GM04504 (cell line): ENCODE measurements at regions not wholly inside any gene's neighbourhood (a gene's known extent, or its start where the extent isn't known, plus 50 kb on each side); places are given as distances from the start of the nearest gene placed in this dataset.

ENCODE experiments used
- DNase-seq: peaks from one replicate; pipeline ENCODE4 v3.0.0-alpha.2; 2012; ENCODE audit warnings: low read depth

DNA sequence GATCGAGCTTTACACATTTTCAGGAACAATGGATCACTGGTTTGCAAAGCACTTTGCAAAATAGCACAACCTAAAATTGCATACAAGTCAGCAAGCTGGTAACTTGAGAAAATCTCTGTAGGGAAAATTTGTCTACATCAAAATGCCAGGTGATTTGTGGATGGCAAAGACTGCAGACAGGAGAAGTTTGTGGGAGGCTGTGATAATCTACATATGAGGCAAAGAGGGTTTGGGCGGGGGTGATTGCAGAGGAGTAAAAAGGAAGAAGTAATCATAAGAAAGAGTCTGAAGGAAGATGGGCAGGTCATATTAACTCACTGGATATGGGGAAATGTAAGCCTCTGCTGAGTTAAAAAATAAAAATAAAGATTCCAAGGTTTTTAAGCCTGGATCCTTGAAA is 166.3 kb upstream of the STXBP5 start:
- DNase-seq = no peak

DNA sequence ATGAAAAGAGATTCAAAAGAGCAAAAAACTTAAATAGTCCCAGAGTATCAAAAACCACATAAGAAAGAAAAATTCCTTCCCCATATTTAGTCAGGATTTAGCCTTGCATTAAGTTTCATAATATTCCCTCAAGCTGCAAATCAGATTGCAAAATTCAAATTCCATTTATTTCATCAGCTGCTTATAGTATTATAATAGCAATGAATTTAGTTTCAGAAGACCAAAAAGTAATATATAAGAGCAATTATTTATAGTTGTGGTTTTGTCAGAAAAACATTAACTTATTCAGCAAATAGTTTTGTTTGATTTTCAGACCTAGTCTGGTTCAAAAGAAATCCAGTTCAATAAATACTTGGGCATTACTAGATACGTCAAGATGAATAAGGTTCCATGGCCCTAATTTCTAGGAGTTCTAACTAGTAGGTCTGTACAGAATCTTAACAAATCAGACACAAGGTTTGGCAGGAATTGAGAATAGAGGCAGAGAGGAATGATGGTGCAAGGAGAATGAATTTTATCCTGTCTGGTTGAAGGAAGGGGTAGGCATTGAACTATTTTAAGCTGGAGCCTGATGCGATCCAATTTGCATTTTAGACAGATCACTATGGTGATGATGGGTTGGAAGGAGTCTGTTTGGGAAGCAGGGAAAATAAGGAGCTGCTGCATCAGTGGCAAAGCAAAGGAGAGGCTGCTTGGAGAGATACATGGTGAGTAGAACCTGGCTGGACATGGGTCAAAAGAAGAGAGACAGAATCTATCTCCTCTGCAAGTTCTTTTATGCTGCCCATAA is 163.9 kb upstream of the STXBP5 start:
- no peak for DNase-seq

DNA sequence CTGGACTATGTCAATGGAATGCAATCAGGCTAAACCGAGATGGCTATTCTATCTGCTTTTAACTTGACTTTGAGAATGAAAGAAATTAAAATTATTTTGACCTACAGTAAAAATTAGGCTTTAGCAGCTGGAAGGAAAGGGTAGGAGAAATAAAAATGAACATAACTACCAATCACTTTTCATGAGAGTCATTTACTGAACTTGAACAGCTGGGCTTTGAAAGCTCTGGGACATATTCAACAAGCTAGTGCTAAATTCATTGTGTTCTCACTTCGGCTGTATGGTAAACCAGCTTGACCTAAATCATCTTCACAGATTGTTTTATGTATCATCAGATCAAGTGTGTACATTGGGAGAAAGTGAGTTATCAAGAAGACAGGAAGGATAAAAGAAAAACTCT is 161.5 kb upstream of the STXBP5 start:
- DNase-seq = no peak

DNA sequence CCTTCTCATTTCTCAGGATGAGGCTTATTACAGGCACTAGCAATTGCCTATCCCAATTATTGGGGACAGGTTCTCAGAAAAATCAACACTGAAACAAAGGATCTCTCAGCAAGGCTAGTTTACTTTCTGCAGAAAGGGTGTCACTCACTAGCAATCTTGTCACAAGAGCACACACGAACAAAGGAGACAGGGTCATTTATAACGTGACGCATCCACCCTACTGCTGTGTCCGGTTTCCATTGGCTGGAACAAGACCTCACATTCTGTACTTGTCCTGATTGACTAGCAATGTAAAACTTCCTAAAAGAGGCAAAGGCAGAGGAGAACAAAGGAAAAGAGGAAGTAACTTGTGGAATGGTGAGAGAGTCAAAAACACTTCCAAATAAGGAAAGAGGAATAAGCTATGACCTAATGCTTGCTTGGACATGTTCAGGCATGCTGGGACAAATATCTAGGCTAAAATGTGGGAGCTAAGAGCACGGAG is 160.2 kb upstream of the STXBP5 start:
- DNase-seq = no peak

DNA sequence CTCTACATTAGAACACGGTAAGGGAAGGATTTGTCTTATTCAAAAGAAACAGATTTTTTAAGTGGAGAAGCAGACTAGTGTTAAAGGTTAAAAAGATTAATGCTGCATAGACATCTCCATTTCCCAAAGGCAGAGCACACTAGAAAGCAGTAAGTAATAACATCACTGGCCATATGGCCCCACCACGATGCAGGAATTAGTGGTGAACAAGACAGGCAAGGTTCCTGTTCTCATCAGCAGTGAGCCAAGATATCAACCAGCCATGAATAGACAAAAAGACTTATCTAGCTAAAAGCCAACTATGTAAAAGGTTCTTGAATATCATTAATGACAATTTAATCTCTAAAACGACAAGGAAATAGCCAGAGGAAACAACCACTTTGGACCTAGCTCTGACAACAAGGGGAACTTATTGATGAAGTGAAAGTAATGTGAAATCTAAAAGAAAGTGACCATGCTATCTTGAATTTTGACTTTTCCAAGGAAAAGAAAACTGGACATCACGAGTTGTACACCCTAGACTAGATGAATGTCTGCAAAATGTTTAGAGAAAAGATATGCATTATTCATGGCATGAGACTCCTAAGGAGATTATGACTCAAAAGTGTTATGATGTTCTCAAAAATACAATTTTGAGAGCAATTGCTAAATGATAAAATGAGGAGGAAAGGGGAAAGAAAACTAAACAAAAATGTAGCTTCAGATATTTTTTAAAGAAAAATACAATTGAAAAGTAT is 157.9 kb upstream of the STXBP5 start:
- DNase-seq = no peak

DNA sequence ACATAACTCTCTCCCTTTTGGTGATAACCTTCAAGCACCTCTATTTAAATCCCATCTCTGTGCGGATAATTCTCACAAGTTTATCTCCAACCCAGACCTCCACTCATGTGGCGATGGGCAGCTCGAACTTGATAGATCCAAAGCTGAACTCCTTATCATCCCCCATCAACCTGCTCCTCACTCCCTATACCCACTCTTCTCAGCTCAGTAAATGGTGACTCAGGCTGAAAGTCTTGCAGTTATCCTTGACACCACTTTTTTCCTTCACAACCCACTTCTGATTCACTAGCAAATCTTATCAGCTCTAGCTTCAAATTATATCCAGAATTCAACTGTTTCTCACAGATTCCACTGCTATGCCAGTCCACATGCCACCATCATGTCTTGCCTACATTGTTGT is 155.3 kb upstream of the STXBP5 start:
- no peak for DNase-seq

DNA sequence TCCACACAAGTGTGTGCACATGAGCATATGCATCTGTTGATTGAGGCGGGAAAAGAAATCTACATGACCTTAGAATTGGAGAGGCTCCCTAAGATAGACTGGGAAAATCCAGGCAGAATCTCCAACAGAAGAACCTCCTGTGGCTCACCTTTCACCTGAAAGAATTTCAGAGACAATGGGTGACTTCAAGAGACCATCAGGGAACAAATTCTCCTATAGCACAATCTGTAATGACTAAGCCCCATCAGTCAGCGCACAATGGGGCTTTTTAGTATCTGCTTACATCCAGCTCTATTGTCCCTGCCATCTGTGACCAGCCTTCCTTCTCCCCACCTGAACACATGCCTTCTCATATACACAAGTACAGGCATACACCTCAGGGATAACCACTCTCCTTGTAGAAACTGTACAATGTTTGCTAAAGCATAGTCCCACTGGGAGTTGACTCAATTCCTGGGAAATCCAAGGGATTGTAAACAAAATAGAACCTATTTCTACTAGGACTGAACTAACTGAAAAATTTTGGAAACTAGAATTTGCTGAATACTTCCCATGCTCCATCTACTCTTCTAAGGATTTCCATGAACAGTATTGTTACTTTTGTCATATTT is 150.8 kb upstream of the STXBP5 start:
- DNase-seq = no peak

DNA sequence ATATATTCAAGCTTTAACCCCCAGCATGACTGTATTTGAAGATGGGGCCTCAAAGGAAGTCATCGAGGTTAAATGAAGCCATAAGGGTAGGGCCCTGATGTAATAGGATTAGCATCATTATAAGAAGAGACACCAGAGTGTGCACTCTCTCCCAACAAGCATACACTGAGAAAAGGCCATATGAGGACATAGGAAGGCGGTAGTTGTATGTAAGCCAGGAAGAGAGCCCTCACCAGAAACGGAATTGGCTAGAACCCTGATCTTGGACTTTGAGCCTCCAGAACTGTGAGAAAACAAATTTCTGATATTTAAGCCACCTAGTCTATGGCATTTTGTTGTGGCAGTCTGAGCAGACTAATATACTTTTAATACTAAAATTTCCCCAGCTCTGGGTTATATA is 150.1 kb upstream of the STXBP5 start:
- no peak for DNase-seq

DNA sequence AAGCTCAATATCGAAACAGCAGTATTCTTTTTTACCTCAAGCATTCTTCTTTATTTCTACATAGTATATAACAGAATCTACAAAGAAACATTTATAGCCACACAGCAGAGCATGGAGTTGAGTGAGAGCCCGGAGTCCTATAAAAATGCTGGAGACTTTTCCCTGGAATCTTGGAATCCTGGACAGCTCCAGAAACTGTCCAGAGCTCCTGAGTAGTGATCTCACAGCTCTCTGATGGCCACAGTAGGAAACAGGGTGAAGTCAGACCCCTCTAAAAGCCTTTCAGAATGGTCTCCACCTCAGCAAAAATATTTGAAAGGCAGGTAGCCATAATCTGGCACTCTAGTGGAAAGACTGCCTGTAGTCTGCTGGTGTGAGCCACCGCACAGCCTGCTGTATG is 149.3 kb upstream of the STXBP5 start:
- DNase-seq = no peak

DNA sequence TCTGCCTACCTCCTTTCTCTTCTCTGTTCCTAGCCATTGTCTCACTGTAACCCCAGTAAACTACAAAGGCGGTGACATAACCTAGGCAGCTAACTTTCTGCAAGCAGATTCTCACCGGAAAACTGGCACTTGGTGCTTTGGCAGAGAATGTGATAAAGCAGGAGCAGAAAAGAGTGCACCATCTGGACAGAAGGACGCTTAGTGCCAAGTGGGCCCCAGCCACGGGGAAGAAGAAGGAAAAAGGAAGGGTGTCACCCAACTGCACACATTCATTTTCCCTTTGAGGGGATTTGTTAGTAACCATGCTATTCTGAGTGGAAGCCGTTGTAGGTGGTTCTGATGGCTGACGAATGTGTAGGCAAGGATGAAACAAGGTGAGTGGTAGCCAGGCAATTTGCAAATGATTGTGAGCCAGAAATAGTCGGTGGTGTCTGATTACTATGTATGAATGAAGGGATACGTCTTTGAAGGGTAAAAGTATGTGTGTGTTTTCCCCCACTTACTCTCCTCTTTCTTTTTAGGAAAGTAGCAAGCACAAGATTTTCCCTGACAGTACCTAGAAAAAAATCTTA is 148.3 kb upstream of the STXBP5 start:
- DNase-seq = no peak

DNA sequence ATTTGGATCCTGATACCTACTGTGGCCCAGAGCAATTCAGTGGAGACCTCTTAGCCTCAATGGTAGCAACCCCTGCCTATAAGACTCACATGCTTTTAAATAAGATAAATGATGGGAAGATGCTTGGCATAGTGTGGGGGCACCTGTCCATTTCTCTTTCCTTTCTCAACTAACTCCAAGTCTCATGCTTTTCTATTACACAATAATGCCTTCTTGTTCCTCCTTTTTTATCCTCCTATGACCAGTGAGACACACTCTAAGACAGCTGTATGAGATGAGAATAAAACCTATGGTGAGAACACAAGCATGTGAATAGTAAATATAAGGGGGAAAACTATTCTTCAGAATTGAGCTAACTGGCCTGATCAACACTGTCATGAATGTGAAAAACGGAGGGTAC is 147.0 kb upstream of the STXBP5 start:
- DNase-seq = no peak

DNA sequence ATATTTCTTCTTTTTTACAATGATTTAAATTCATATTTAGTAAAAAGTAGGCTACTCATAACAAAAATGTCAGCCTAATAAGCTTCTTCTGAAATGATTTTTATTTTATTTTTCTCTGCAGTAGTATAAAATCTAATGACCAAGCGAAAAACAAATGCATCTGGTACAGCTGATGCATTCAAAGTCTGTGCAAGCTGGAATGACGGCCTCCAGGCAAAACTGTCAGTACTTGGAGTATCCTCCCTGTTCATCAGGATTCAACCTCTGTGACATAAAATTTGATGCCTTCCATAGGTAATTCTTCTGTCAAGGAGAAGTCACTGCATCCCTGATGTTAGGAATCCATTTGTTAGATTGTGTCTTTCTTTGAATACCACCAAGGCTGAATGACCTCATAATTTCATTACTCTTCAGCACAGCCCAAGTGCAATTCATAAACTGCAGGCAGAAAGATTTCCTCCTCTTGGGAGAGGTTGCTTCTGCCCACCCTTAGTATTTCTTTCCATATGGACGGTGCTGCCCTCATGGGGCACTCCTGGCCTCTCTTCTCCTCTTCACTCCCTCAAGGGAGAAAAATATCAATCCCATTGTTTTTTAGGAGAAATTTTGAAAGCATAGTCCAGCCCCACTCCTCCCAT is 146.4 kb upstream of the STXBP5 start:
- no peak for DNase-seq

DNA sequence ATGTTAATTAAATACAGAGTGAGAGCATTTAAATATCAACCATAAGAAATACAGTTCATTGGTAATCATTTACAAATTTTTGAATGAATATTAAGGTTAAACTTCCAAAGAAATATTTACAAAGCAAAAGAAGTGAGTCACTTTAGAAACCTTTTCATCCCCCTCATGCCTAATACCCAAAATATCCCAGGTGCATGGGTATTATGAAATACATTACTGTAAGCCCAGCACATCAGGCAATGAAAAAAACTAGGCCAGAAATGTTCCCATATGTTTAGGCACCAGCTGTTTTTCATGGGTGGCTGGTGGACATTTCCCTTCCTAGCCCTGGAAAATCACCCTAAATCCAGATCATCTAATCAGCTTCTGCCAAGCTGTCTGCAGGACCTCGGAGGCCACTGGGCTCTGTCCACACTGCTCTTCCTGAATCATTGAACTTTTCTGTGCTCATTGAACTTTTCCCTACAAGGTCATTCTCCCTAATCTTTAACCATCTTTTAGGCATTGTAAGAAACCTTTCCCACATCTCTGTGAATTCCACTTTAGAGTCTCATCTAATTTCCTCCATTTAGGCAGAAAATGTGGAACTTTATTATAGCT is 145.3 kb upstream of the STXBP5 start:
- DNase-seq = no peak

DNA sequence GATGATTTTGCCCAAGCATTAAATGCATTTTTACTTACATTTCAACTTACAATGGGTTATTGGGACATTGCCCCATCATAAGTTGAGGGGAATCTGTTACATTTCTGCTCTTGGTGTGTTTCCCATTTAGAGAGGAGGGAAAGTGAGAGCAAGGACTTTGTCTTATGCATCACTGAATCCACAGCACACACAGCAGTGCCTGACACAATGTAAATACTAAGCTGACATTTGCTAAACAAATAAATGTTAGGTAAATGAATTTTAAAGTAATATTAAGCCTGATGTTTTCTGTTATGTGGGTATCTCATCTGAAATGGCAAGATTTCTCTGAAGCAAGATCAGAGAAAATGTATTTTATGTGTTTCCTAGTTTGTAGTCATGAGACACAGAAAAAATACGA is 143.6 kb upstream of the STXBP5 start:
- DNase-seq = no peak

DNA sequence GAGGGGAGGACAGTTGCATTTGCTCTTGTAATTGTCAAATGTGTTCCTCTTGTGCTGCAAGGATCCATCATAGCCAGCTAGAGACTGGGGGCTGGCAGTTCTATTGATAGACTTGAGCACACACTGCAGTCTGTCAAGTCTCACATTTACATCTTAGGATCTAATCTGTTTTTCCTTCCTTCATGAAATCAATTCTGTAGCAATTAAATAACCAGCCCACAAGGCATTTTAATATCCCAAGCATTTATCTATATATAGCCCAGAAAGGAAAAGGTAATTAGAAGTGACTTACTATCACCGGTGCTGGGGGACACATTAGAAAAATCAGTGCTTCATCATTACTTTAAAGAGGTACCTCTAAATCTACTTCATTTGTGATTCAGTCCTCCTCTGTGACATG is 143.0 kb upstream of the STXBP5 start:
- no peak for DNase-seq

DNA sequence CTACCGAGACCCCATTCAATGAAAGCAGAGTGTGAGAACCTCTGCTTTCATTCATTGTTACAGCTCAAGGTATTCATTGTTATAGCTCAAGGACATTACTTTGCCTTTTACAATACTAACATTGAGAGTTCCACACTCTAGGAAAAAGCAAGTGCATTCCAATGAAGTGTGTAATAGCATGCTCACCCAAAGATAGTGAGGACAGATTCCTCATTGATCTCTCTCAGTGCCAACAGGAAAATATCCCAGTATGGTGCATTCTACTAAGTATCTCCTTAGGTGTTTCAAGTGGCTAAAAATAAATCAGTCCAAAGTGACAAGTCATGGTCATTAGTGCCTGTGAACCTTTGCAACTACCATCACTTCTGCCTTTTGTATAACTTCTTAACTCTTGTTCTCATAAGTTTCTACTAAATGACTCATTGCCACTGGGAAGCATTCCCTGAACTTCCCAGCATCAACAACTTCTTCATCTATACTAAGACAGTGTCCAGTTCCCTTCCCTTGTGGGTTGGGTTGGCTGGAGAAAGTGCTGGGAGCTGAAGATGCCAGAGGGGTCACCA is 140.7 kb upstream of the STXBP5 start:
- peak; percentile 63 for DNase-seq

DNA sequence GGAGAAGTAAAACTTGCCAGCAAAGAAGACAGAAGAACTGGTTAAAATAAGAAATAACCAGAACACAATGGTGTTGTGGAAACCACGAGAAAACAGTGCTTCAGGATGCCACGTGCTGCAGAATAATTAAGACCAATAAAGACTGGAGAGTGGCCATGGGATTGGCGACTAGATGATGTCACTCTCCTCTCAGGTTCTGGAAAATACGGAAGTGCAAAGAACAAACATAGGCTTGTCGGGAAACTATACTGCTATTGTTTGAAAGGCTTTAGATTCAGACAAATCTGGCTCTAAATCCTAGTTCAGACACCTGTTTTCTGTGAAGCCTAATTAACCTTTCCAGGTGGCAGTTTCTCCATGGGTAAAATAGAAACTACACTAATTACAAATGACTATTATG is 138.4 kb upstream of the STXBP5 start:
- no peak for DNase-seq

DNA sequence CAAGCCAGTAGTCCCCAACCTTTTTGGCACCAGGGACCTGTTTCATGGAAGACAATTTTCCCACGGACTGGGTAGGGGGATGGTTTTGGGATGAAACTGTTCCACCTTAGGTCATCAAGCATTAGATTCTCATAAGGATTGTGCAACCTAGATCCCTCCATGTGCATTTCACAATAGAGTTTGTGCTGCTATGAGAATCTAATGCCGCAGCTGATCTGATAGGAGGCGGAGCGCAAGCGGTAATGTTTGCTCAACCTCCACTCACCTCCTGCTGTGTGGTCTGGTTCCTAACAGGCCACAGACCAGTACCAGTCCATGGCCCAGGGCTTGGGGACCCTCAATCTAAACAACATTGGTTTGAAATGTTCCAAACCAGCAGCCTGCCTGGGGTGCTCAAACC is 137.0 kb upstream of the STXBP5 start:
- no peak for DNase-seq

DNA sequence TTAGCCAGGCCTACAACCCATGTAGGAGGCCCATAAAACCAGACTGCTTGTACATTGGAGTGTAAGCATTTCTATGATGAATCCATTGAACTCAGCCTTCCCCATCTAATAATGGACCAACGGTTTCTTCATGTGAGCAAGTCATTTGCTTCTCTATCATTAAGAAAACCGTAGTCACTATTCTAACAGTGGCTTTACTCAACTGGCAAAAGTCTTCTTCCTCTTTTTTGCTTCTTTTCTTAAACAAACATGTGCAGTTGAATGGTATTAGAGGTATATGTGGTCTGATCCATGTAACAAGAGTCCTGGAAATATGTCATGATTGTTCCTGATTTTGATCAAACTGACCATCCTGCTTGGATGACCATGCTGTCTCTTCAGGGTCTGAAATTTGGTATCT is 132.4 kb upstream of the STXBP5 start:
- DNase-seq = no peak

DNA sequence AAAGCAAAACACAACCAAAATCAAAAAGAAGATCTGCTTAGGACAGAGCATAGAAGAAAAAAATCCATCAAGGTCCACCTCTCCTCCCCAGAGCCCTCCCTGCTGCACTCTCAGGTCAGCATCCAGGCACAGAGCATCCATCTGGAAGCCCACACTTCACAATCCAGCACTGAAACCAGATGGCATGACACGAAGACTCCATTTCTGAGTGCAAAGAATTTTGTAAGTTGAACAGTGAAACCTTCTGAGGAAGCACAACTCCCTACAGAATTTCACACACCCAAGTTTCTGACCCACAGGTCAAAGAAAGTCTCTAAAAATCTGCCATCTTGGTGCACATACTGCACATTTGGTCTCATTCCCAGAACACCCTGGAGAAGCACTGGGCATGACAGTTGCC is 128.8 kb upstream of the STXBP5 start:
- DNase-seq = no peak

DNA sequence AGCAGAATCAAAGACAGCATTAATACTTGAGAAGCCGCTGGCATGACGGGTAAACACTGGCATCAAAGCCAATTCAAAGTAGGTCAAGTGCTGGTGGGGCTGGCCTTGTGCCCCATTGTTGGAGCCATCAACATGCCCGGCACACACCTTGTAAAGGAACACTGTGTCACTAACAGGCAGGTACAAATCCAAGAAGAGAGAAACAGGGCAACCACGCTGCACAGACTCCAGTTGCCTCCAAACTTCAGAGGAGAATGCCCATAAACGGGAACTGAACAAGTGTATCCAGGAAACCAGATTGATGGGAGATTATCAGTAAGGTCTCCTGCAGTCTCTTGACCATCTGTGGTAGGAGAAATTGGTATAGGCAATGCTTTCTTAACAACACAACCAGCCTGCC is 127.0 kb upstream of the STXBP5 start:
- no peak for DNase-seq

DNA sequence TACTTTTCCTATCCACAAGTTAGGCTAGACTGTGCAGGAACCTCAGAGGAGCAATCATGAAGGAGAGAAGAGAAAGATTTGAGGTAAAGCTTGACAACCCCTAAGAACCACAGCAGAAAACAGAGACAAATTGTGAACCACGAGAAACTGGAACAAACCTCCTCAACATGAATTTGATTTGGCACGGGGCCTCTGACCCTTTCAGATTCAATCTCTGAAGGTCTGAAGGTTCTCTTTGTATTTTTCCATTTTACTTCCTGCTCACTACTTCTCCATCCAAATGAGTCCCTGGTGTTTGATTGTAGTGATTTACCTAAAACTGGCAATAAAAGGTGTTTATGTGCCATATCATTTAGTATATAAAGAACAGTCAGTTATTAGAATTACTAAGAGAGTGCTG is 126.1 kb upstream of the STXBP5 start:
- DNase-seq = no peak
